ENCODE measurements at regions not wholly inside any gene's neighbourhood (a gene's known extent, or its start where the extent isn't known, plus 50 kb on each side); places are given as distances from the start of the nearest gene placed in this dataset.

DNA sequence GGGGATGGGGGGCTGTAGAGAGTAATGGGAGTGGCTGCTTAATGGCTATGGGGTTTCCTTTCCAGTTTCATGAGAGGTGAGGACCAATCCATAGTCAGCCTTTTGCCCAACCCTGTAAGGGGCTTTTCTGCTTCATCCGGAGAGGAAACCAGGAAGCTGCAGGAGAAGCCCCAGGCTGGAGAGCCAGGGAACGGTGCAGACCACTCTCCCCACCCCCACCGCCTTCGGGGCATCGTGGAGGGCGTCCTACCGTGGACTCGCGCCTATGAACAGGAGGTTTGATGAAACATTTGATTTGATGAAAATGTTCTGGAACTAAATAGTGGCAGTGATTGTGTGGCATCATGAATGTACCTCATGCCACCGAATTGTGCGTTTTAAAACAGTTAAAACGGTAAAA lies 204.3 kb upstream of the DIO3 start:
- no peak for DNase-seq (ENCODE audit: low spot score)

DNA sequence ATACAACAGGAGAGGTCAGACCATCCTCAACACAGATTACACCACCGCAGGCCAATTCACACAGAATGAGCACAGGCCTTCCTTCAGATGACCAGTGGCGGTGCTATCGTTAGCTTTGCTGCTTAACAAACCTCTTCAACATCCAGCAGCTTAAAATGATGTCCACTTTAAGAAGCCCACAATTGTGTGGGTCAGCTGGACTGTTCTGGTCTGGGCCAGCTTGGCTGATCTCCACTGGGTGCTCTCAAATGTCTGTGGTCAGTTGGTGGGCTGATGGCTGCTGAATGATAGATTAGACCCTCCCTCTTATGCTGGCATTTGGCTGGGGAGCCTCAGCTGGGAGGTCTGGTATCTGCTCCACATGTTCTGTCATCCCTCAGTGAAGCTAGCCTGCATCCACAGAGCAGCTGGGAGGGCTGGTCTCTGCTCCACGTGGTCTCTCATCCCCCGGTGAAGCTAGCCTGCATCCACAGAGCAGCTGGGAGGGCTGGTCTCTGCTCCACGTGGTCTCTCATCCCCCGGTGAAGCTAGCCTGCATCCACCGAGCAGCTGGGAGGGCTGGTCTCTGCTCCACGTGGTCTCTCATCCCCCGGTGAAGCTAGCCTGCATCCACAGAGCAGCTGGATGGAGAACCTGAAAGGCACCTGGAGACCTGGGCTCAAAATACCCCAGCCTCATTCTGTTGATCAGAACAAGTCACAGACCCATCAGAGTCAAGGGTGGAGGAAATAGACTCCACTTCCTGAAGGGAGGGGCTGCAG lies 203.6 kb upstream of the DIO3 start:
- no peak for DNase-seq (ENCODE audit: low spot score)

DNA sequence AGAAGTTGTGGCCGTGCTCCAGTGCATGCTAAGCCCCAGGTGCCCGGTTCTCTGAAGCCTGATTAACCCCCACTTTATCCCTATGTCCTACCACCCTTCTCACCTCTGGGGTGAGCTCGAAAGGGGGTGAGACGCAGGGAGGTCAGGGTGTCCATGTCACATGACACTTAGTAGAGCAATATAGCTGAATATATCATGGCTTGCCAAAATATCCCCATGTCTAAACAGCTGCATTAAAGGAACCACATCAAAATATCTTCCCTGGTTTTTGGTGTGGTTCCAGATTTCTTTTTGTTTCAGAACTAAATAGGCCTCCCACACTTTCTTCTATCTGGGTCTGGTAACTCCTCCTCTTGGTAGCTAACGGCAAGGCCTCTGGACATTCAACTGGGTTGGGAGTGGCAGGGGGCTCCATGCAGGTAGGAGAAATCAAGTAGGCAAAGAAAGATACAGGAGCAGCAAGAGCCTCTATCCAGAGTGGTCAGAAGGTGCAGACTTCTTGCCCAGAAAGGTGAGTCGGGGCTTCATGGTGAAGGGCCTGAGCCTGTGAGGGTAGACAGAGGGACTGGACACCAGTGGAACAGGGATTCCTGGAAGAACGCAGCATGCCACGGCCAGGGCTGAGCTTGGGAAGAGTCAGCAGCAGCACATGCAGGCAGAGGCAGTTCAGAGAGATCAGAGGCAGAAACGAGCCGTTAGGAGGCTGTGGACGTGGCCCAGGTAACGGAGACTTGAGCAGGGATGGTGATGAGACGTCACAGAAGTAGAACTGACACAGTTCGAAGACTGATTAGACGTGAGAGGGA lies 202.8 kb upstream of the DIO3 start:
- DNase-seq (ENCODE audit: low spot score) = no peak

DNA sequence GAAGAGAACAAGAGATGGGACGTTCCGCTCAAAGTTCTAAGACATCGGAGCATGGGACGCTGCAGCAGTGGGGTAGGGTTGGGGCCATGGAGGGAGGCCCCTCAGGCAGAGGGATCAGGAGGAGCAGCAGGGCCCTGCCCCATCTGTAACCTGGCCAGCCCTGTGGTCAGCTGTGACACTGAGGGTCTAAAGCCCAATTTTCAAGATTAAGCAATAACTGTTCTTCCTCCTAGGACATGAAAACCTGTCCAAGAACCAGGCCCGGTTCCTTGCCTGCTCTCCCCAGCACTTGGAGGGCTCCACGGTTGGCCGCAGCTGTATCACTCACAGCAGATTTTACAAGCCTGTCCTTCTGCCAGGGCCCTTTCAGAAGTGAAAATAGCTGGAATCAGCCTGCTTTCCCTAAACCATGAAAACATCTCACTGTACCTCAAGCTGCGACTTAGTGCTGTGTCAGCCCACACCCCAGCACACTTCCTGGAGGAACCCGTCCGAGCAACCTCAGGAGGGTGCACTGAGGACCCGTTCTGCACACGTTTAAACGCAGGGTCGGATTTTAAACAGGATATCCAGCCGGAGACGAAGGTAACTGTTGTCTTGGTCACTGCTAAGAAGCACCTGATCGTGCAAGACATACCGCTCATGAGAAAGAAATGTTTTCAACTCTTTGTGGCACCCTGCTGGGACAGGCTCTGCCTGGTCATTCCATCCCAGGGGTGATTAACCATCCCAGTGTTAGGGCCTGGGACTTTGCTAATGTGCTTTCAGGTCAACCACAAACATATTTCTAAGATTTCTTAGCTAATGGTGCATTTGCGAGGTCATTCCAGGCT lies 201.9 kb upstream of the DIO3 start:
- DNase-seq (ENCODE audit: low spot score) = no peak

DNA sequence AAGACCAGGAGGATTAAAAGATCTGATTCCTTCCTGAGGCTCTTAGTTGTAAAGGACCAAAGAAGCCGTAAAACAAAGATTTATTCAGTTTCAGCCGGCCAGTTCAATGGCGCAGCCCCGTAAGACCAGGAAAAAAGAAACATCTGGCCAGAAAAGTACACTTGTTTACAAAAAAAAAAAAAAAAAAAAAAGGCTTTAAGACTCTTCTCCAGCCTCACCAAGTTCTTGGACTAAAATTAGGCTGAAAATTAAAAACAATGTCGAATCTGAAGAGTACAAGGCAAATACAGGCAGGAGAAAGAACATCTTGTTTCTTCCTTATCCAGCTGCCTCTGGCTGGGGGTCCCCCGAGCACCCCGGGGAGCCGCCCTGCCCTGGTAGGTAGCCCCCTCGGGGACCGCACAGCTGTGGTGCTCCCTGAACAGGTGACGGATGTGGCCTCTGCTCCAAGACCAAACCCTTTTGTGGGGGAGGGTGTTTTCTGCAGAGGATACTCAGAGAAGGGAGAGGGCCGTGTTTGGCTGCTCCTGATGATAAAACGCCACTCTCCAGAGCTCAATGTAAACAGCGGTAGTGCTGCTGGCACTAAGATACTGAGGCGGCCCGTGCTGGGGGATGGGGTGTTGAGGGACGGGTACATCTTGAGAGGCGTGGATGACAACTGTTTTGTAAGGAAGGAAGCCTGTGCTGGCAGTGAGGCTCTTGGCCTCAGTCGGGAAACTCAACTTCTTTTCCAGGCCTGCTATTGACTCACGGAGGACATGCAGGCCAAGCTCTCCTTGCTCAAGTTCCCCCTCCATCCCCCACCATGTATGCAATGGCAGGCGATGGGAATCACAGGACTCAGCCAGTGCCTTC lies 201.0 kb upstream of the DIO3 start:
- DNase-seq (ENCODE audit: low spot score) = no peak

DNA sequence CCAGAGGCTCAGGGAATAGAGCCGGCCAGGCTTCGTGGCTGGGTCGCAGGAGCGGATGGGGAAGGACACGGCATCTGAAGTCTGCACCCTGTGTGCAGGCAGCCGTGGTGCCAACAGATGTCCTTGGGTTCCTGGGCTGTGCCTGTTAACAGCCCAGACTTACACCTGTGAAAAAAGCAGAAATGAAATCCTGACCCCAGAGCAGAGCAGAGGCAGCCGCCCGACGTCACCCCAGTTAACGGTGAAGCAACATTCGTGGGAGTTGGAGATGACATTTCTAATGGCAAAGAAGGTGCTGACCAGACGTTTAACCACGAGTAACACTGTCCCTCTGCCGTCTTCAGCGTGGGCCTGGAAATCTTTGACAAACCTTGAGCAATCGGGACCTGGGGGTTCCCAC lies 200.3 kb upstream of the DIO3 start:
- DNase-seq (ENCODE audit: low spot score) = no peak

DNA sequence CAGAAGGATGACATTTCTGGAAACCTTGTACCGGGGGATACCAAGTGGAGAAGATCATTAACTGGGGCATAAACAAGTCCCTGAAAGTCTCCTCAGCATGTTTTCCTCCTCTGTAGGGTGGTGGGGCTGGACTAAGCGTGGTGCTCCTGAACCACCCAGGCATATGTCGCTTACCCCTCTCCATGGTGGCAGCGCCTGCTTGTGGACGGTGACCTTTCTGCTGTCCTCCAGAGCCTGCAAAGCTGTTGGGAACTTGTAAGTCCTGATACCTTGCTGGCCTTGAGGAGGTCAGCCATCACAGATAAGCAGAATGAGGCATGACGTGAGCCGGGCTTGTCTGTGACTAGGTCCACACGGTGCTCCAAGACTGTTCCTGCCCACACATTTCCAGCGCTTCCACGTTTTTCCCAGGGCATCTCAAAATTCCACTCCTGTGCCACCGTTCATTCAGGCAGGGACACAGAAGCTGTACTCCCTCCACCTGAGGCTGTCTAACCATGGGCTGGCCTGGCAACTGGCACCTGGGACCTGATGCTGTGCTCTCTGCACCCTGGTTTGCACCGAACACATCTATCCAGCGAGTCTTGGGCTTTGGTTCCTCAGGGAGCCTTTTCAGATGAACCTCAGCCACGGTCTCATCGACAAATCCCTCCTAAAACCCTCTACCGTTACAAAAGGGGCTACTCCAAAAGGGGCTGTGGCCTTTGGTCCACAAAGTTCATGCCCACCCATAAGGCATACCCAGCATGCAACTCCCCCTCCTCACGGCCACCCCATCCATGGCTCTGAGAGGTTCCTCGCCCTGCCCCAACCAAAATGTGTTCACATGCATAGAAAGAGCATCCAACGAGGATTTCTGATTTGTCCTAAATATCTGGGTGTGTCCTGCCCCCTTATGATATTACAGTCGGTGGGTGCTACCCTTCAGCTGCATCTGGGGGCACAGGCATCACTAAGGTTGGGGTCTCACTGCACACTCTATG lies 199.6 kb upstream of the DIO3 start:
- DNase-seq (ENCODE audit: low spot score) = no peak

DNA sequence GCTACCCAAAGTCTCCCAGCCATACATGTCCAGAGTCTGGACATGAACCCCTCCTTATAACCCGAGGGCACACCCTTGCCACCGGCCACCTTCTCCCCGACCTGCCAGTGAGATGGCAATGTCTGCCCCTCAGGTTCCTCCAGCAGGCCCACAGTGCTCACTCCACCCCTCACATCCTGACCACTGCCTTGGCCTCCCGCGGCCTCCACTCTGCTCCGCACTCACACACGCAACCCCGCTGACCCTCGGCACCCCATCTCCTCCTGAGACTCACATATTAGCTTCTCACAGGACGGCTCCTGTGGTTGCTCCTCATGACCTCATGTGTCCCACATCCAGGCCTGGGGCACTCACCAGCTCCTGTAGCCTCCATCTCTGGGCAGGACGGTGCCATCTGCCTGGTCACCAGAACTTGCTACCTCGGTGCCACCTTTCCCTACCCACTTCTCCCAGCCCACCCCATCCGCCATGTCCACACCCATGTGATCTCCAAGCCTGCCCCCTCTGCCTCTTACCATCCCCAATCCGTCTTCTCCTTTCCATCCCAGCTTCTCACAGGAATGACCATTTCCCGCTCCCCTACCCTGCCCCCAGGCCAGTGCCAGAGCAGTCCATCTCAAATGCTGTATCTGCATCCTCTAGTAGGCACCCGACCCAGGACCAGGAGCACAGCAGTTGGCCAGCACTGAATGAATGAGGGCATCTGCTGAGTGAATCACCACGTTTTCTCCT lies 198.6 kb upstream of the DIO3 start:
- DNase-seq (ENCODE audit: low spot score) = no peak

DNA sequence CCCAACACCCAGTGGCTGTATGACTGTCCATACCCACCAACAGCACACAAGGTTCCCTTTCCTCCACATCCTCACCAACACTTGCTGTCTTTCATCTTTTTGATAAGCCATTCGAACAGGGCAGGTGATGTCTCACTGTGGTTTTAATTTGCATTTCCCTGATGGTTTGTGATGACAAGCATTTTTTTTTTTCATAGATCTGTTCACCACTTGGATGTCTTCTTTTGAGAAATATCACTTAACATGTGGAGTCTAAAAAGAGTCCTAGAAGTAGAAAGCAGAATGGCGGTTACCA lies 198.1 kb upstream of the DIO3 start:
- no peak for DNase-seq (ENCODE audit: low spot score)

DNA sequence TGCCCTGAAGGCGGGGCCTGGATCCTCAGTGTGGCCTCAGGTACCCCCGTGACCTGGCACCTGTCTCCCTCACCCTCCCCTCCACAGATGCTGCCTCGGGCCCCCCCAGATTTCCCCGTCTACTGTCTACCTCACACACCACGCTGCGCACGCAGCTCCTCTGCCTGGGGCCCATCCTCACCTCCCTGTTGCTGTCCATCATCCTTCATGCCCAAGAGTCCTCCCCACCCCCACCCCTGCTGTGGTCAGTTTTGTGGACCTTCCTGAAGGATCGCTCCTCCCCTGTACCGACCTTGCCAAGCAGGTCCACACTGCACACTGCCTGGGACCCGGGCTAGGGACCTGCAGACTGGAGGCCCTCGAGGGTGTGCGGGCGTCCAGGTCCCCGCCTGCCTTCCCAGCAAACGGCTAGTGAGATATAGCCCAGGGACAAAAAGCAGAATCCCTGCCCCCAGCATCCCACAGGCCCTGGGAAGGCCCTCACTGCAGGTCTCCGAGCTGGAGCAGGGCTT lies 197.4 kb upstream of the DIO3 start:
- DNase-seq (ENCODE audit: low spot score) = no peak

DNA sequence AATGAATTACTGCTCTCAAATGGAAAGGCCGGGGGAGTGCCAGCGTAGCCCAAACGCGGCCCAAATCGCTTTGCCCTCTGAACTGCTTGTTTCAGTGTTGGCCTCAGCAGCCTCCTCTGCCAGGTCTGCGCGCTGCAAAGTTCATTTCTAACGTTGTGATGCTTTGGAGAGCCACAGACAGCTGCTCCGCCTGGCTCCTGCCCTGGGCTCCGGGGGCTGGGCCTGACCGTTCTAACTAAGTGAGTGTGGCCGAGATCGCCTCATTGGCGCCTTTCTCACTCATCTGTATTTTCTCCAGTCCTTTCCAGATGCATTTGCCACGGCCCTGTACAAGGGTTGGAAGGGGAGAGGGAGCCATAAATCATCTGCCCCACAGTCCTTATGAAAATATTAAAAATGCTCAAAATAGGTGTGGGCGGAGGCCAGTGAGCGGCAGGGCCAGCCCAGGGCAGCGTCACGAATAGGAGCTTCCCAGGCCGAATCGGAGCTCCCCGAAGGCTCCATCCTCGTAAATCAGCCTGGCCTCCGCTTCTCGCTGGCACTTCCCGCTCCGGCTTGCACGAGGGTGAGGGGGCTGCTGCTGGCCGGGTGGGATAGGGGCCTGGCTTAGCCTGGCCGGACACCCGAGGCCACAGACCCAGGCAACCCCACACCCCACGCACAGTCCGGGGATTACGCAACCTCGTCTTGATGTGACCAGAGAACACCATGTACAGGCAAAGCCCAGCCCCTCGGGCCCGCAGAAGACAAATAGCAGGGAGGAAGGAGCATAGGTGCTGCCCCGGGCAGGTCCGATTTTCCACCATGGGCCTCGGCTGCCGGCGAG lies 196.6 kb upstream of the DIO3 start:
- DNase-seq (ENCODE audit: low spot score) = no peak

DNA sequence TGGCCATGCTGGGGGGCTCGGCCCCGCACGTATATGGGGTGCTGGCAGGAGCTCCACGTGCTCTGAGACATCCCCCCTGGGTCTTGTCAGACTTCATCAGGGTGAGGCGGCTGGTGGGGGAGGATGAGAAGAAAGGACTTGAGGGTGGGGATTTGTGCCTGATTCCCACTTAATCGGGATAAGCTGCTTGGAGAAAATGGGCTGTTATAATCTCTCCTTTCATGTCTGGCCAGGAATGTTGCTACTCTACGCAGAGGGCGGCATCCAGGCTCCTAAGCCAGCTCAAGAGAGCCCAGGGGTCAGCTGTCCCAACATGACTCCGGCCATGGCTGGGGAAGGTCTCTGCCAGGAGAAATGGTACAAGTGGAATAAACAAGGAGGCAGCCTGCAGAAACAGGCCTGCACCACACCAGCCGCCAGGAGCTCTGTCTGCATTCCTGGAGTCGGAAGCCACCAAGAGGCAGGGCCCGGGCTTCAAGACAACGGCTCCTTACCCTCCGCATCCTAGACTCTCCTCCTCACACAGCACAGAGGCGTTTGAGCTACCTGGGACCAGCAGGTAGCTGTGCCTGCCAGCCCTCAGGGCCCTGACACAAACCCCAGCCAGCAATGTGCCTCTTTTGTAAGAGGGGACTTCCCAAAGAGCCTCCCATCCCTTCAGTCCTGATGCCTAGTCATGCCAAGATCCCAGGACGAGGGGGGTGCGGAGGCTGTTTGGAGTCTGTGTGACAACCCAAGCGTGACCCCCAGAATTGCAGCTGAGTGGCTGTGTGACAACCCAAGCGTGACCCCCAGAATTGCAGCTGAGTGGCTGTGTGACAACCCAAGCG lies 195.8 kb upstream of the DIO3 start:
- DNase-seq (ENCODE audit: low spot score) = no peak

DNA sequence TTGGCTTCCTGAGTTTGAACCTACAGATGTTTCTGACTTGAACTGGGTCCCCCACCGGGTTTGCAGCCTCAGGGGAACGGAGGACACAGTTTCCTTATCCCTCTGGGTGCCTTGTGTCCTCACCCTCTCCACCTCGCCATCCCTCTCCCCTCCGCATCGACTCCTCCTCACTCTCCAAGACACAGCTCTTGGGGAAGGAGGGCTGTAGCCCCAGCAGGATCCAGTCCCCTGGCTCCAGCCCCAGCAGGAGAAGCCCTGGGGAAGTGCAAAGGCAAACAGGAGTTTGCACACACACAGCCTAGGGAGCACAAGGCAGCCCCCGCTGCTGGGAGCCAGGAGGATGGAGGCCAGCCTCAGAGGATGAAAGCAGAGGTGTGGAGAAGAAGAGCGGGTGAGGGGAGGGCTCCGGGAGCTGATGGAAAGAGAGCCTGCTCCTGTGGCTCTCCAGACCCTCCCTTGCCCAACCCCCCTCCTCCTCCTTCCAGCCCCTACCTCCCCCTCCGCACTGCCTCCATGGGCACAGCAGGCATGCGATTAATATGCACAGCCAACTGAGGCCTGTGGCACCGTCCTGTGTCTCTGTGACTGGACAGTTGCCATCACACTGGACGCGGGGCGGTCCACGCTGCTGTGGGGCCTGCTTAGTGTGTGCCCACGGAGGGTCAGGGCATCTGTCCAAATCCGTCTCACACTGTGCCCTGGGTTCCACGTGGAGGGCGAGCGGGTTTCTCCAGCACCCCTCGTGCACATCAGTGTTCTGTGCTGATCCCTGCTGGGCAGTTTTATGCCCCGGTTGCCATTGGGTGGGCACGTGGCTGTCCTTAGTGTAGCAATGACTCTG lies 193.7 kb upstream of the DIO3 start:
- DNase-seq (ENCODE audit: low spot score) = no peak

DNA sequence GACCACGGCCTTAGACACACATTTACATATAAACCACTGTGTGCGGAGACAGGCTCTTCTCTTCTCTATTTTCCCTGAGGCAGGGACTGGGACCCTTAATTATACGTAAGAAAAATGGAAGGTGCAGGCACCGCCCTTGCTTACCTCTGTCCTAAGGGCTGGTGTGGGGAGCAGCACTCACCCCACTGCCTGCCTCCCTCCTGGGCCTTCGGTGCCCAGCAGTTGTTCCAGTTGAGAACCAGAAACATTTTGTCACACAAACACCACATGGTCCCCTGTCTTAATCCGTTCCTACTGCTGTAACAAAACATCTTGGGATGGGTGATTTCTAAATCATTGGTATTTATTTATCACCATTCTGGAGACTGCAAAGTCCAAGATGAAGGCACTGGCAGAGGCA lies 192.7 kb upstream of the DIO3 start:
- no peak for DNase-seq (ENCODE audit: low spot score)

DNA sequence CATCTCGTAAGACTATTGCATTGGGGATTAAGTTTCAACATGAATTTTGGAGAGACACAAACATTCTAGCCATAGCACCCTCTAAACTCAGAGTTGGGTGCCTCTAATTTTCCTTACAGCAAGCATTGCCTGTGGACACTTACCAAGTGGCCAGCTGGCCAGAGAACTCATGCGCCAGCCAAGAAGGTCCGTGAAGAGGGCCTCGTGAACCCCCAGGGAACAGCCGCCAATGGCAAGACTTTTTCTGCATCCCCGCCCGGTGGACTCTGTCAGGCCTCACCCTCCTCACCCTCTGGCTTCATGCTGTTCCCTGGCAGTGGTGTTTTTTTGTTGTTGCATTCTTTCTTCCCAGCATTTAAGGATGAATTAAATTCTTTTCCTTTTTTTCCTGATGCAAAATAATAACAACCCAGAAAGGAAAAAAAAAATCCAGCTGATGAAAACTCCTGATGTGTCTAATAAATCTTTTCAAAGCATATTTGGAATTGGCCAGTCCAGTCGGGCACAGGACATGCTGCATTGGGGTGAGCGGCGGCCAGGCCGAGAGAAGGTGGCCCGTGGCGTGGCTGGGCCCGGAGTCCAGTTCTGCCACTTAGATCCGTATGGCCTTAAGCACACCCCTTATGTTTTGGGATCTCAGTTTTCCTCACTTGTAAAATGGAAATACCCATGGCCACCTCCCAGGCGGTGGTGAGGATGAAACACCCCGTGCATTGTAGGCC lies 191.9 kb upstream of the DIO3 start:
- no peak for DNase-seq (ENCODE audit: low spot score)

DNA sequence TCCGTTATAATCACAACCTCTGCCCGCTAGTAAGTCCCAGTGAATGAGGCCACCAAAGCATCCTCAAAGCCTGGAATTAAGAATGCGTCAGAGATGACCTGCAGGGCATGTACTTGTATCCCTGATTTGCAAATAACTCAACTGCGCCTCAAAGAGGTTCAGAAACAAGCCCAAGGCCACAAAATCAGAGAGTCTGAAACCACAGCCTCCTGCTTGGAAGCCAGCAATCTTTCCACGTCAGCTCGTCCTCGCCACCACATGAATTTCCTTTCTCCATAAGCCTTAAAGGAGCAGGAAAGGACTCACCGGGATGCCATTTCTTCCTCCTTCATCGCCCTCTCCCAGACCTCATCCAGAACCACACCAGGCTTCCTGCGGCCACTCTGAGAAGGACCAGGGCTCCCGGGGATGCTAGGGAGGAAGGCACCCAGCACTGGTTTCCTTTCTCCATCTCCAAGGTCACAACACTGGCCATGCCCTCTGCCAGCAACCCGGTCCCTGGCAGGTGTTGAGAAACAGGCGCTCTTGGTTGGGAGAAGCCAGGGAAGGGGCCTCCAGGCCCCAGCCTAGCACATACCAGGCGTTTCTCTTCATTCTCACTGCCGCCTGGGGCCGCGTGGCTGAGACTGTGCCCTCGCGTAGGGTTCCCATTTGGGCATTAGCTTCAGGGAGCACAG lies 191.2 kb upstream of the DIO3 start:
- DNase-seq (ENCODE audit: low spot score) = no peak
